NCI-H146 (cell line): ENCODE measurements at regions not wholly inside any gene's neighbourhood (a gene's known extent, or its start where the extent isn't known, plus 50 kb on each side); places are given as distances from the start of the nearest gene placed in this dataset.
"Not testable (repeated sequence)": the region's sequence is repeated elsewhere in the genome, so short reads cannot be mapped to it uniquely, and the experiment has no call there.

Experiments used
- DNase-seq: peaks from one replicate; lab custom pipeline; 2025; lab: John Stamatoyannopoulos, UW

DNA sequence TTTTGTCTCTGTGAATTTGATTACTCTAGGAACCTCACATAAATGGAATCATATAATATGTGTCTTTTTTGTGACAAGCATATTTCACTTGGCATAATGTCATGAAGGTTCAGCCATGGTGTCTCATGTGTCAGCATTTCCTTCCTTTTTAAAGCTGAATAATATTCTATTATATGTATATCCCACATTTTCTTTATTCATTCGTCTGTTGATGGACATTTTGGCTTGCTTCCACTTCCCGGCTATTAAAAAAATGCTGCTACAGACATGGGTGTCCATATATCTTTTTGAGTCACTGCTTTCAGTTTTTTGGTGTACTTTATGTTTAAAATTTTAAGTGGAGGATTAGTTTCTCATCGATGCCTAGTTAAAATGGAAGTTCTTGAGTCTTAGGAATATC, 59.8 kb upstream of the C5orf63 start:
- DNase-seq: no peak

GRCh38 chr5:127136908-127137307, 63.6 kb upstream of the C5orf63 start:
- no peak for DNase-seq

DNA sequence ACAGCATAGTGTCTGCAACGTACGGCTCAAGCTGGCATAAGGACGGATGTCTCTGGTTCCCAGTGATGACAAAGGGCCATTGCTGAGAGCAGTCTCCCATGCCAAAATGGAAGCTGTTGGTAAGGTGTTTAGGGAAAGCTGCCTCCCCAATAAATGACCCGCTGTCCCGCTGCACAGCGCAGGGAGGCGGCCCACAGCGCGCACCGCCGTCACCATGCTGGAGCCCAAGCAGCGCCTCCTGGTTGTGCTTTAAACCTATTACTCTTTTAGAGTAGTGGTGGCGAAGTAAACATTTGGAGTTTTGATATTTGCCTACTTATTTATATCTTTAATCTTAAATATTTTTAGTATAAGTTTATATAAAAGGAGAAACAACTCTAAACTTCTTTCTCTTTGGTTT, 70.4 kb upstream of the C5orf63 start:
- DNase-seq: no peak

DNA sequence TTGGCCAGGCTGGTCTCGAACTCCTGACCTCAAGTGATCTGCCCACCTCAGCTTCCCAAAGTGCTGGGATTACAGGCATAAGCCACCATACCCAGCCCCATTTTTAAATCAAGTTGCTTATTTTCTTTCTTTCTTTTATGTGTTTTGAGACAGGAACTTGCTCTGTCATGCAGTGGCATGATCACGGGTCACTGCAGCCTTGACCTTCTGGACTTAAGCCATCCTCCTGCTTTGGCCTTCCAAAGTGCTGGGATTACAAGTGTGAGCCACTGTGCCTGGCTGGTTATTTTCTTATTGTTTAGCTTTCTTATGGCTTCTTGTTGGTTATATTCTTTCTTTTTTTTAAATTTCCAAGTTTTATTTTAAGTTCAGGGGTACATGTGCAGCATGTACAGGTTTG, 79.7 kb upstream of the C5orf63 start:
- DNase-seq: no peak

- no peak for DNase-seq
Observed at GRCh38 chr5:127153521-127153920, 80.2 kb upstream of the C5orf63 start.

DNA sequence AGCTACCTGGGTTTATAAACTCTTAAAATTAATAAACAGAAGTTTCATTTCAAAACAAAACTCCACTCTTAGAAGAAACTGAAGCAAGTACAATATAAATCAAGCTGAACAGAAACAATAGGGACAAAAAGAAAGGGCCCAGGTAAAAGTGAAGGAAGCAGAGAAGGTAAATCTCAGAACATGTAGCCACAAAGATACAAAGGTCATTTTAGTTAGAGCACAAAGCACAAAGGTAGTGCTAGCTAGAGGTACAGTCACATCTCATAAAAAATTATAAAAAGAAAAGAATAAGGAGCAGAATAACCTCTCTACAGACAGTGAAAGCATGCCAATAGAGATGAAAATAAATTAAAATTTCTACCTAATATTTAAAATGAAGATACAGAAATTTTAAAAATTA, 90.4 kb upstream of the C5orf63 start:
- DNase-seq: no peak

DNA sequence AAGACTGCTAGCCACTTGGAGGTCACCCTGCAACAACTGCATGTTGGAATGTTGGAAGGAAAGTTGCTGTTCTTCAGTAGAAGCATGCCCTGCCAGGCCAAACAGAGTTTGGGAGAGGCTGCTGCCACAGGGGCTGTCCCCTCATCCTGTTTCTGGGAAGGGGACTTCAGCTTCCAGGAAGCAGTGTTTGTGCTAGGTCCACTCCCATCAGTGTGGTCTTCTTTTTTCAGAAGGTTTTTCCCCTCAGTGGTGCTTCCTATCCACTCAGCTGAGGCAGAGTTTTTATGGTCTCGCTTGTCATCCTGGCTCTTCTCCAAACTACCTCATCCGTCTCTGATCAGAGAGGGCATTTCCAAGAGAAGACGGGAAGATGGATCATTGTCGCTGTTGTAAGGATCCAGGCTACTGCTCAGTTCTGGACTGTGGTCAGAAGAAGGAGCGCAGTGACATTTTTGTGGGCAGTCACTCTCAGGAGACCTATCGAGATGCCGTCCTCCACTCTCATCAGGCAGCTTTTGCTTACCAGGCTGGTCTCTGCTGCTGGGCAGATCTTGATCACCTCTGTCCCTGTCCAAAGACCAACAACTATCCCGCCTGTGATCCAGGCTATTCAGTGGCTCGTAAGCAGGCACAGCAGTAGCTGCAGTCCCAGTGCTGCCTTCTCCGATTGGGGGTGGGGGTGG, 97.8 kb upstream of the C5orf63 start:
- DNase-seq: no peak

DNA sequence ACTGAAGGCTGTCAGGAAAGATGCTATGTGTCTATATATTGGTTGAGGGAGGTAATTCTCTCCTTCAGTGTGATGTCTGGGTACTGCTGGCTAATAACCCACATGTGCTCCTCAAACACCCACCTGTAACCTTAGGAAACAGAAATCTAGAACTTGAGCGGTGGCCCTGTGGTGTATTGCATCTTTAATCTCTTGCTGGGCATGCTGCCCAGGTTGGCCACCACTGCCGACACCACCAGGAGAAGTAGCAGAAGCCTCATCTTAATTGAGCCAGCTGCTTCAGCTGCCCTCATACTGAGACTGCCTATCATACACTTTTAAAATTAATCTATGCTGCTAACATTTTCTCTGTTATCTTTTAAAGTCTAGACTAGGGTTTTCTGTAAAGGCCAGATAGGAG, 103.5 kb upstream of the C5orf63 start:
- no peak for DNase-seq

DNA sequence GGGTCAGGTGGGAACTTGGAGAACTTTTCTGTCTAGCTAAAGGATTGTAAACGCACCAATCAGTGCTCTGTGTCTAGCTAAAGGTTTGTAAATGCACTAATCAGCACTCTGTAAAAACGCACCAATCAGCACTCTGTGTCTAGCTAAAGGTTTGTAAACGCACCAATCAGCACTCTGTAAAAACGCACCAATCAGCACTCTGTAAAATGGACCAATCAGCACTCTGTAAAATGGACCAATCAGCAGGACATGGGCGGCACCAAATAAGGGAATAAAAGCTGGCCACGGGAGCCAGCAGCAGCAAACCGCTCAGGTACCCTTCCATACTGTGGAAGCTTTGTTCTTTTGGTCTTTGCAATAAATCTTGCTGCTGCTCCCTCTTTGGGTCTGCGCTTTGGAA, 108.0 kb upstream of the MEGF10 start:
- not testable (repeated sequence) for DNase-seq

DNA sequence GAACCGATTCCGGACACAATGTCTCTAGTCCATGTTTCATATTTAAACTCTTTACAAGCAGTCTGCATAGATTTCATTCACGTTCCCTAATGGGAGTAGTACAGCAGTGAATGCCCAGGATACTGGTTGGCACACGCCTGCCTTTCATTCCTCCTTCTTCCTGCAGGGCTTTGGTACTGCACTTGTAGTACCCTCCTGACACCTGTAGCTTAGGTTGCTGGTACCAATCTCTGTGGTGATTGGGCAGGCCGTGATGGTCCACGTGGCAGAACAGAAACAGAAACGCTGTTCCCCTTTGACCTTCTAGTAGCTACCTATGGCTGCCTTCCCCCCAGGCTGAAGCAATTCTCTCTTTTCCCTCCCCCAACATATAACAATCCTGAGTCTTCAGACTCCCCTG, 107.3 kb upstream of the MEGF10 start:
- DNase-seq: no peak

DNA sequence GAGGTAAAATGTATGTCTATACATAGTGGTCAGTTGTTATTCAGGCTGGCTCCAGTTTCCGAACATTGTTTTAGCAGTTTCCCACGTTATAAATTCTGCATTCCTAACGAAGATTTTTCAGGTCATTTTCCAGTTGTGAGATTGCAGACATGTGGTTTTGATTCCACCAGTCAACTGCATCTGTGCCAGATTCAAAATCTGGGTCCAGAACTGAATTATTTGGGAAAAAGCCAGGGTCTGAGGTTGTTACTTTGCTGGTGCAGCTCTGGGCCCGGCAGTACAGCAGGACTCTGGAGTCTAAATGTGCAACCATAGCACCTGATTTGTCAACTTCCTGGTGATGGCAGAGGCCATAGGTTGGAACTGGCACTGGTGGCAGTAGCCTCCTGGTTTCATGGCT, 105.7 kb upstream of the MEGF10 start:
- no peak for DNase-seq

- DNase-seq: no peak
Observed at GRCh38 chr5:127186657-127187056, 103.9 kb upstream of the MEGF10 start.

- DNase-seq: no peak
Observed at GRCh38 chr5:127187706-127188105, 102.9 kb upstream of the MEGF10 start.

GRCh38 chr5:127192150-127192549, 98.4 kb upstream of the MEGF10 start:
- DNase-seq: no peak

GRCh38 chr5:127192836-127193338, 97.7 kb upstream of the MEGF10 start:
- no peak for DNase-seq

DNA sequence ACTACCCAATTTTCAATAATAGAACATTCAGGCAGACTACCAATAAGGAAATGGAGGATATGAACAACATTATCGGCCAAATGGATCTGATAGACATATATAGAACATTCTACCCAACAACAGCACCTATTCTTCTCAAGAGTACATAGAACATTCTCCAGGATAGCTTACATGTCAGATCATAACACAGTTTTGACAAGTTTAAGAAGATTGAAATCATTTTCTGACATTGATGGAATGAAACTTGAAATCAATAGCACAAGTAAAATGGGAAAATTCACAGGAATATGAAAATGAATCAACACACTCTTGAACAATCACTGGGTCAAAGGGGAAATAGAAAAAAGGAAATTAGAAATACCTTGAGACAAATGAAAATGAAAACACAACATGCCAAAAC, 94.6 kb upstream of the MEGF10 start:
- DNase-seq: no peak

- not testable (repeated sequence) for DNase-seq
Observed at GRCh38 chr5:127197402-127198167, 93.0 kb upstream of the MEGF10 start.

DNA sequence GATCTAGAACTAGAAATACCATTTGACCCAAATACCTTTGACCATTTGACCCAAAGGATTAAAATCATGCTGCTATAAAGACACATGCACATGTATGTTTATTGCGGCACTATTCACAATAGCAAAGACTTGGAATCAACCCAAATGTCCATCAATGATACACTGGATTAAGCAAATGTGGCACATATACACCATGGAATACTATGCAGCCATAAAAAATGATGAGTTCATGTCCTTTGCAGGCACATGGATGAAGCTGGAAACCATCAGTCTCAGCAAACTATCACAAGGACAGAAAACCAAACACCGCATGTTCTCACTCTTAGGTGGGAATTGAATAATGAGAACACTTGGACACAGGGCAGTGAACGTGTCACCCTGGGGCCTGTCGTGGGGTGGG, 87.9 kb upstream of the MEGF10 start:
- not testable (repeated sequence) for DNase-seq

DNA sequence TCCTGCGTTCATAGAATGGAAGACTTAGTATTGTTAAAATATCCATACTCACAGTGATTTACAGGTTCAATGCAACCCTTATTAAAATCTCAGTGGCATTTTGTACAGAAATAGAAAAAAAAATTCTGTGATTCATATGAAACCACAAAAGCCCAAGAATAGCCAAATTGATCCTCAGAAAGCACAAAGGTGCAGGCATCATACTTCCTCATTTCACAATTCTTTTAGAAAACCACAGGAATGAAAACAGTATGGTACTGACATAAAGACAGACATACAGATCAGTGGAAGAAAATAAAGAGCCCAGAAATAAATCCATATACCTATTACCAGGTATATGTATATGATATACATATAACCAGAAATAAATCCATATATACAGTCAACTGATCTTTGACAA, 86.8 kb upstream of the MEGF10 start:
- no peak for DNase-seq

DNA sequence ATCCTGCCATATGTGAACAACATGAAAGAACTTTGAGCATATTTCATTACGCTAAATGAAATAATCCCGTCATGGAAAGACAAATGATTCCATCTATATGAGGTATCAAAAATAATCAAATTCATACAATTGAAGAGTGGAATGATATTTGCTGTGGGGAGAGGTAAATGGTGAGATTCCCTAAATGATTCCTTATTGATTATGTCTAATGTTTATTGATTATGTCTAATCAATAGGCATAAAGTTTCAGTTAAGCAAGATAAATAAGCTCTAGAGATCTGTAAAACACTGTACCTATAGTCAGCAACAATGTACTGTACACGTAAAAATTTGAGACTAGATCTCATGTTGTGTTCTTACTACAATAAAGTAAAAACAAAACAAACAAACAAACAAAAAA, 85.4 kb upstream of the MEGF10 start:
- DNase-seq: no peak

- no peak for DNase-seq
Observed at GRCh38 chr5:127206320-127207113, 84.1 kb upstream of the MEGF10 start.

DNA sequence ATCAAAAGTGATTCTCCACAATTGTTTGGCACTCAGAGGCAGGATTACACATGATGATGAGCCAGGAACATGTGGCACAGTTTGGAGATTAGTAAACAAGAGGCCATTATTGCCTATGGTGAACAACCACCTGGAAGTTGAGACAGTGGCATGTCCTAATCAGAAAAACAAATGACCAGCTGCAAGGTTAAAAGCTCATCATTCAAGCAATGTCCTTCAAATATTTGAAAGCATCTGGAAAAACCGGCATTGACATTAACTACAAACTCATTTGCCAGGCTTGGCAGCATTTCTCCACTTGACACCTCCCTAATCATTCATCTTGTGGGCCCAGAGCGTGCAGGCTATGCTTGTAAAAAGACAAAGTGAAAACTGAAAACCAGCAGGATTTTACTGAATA, 80.6 kb upstream of the MEGF10 start:
- DNase-seq: no peak

- no peak for DNase-seq
Observed at GRCh38 chr5:127213231-127213630, 77.4 kb upstream of the MEGF10 start.
